IPS DF 4.7 (cell line): ENCODE measurements at regions not wholly inside any gene's neighbourhood (a gene's known extent, or its start where the extent isn't known, plus 50 kb on each side); places are given as distances from the start of the nearest gene placed in this dataset.

Experiments used
- DNase-seq: peaks from one replicate; pipeline ENCODE4 v3.0.0-alpha.2; 2013; ENCODE audit warnings: low spot score; ENCODE audit errors: extremely low read depth

GRCh38 chr5:2134543-2135292 lies 252.0 kb upstream of the IRX4 start:
- no peak for DNase-seq

DNA sequence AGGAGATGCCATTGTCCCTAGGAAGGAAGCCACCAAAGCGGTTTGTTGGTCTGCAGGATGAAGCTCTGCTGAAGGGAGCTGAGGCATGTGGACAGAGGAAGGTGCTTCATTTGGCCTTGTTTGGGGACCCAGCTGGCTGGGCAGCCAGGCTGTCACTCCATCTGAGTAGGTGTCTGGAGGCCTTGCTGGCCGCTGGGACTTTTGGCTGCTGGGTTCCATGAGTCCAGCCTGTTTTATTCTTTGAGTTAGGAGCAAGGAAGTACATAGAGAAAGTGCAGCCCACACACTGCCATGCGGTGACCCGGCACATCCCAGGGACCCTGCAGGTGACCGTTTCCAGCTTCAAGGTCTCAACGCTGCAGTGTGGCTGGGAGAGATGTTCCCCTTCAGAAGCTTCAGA lies 251.2 kb upstream of the IRX4 start:
- no peak for DNase-seq

DNA sequence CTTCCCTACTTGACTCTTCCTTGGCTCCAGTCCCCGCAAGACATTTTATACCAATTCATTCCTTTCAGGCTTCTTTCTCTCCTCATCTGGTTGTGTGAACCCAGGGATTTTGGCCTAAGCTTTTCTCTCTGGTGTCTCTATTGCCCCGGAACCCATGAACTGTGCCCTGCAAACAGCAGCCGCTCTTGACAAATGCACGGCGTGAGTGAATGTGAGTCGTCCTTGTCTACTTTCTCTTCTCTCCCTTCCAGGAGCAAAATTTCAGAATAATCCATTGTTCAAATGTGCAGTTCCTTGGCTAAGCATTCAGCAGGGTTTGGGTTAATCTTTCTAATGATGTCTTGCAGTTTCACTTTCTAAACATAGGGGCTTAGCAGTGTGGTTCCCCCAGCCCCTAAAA lies 250.4 kb upstream of the IRX4 start:
- no peak for DNase-seq

DNA sequence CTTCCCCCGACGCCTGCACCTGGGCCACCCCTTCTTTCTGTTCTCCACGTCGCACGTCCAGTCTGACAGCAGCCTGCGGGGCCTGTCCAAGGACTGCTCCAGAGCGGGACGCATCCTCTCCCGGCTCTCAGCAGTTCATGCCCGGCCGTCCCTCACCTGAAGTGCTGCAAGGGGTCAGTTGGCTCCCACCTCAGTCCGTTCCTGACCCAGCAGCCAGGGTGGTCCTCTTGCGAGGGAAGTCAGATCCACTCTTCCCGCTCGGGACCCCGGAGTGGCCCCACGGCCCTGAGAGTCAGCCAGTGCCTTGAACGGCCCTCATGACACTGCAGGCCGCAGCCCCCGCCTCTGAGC lies 249.7 kb upstream of the IRX4 start:
- no peak for DNase-seq

DNA sequence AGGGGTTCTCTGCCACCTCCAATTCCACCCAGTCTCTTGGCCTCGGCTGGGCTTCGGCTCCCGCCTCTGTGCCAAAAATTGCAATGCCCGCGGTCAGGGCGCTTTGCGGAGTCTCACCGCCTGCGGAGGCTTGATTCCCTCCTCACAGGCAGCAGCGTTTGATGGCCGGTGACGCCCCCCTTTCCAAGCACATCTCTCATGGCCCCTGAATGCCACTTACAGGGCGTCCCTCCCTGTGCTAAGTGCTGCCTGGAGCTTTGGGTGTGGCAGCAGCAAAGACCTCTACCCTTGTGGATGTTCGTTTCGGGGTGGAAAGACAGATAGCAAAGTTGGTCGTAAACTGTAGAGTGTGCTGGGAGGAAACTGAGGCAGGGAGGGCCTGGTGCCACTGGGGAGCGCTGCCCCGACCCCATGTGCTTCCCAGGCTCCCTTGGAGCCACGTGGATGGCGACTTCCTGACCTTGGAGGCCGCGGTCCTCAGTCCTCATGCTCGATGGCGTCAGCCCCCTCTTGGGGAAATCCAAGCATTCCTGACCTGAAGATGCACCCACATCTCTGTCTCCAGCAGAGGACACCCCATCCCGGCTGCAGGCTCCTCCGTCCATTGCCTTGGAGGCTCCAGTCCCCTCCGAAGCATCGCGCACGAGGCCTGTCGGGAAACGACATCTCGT lies 249.2 kb upstream of the IRX4 start:
- DNase-seq, result no peak

DNA sequence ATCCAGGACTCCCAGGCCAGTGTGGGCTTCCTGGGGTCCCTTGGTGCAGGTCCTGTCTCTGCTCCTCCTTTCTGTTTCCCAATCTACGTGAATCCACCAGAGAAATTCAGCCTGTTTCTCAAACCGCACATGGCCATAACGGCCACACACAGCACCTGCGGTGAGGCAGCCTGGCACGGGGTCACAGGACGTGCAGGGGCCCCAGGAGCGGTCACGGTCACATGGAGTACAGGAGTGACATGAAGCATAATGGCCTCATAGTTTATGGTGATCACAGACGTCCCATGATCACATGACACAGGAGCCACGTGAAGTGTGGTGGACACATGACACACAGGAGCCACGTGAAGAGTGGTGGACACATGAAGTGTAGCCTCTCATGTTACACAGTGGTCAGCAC lies 248.5 kb upstream of the IRX4 start:
- no peak for DNase-seq

GRCh38 chr5:2130361-2130760 lies 247.6 kb upstream of the IRX4 start:
- no peak for DNase-seq

- DNase-seq, result no peak
These were observed 247.0 kb upstream of the IRX4 start for GRCh38 chr5:2129568-2130272.

- DNase-seq, result no peak
These were observed 246.1 kb upstream of the IRX4 start for GRCh38 chr5:2128686-2129355.

- no peak for DNase-seq
These were observed 243.8 kb upstream of the IRX4 start for GRCh38 chr5:2126512-2126911.

DNA sequence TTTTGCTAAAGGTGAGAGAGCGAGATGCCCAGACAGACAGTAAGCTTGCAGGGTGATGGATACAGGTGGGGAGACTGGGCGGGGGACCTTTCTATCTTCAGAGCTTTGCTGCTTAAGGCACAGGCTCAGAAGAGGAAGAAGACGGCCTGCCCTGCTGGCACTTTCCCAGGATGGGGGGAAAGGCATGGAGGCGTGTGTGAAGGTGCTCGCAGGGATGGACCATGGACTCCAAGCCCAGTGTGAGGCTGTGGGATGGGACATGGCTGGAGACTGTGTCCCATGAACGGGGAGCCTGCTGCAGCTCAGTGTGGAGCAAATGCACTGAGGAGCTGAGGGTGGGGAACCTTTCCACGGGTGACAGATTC lies 243.2 kb upstream of the IRX4 start:
- DNase-seq, result no peak

DNA sequence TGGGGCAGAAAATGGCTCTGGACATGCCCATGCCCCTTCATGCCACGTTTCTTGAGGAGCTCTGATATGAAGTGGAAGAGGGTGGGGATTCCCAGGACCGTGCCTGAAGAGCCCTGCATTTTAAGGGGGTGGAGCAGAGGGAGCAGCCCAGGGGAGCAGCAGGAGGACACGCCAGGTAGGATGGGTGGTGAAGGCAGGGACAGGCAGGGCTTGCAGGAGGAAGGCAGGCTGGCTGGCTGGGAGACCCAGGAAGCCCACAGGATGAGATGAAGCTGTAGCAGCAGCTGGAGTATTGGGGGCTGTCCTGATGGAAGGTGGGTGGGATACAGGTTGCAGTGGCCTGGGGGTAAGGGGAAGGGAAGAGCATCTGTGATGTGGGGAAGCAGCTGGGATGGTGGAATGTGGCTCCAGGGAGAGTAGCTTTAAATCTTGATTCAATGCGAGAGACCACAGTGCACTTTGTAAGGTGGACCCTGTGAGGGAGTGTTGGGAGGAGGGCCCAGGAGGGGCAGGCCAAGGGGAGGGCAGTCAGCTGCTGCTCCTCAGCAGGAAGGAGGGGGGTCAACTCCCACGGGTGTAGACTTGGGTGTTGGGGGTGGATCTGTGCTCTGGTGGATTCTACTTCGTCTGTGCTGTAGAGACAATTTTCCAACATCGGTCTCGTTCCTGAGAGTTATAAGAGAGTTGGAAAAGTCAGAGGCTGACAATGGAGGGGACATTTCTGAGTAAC lies 242.6 kb upstream of the IRX4 start:
- no peak for DNase-seq

- DNase-seq, result no peak
These were observed 241.9 kb upstream of the IRX4 start for GRCh38 chr5:2124434-2125170.

DNA sequence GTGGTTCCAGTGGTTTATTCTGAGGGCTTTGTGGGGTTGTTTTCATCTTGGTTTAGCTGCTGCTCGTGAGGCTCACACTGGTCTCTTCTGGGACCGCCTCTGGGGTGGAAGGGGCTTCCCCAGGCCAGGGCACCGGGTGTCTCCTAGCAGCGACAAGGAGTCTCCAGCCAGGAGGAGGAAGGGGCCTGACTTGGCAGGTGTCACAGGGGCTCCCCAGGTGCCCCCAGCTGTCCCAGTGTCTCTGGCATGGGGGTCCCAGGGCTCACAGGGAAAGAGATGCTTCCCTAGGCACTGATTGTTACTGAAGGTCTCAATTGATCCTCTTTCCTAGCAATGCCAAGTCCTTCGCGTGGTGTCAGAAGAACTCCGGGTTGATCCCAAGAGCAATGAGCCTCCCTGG lies 241.1 kb upstream of the IRX4 start:
- DNase-seq, result no peak

GRCh38 chr5:2120361-2120760 lies 237.6 kb upstream of the IRX4 start:
- DNase-seq, result no peak

GRCh38 chr5:2119573-2119972 lies 236.8 kb upstream of the IRX4 start:
- DNase-seq, result no peak

DNA sequence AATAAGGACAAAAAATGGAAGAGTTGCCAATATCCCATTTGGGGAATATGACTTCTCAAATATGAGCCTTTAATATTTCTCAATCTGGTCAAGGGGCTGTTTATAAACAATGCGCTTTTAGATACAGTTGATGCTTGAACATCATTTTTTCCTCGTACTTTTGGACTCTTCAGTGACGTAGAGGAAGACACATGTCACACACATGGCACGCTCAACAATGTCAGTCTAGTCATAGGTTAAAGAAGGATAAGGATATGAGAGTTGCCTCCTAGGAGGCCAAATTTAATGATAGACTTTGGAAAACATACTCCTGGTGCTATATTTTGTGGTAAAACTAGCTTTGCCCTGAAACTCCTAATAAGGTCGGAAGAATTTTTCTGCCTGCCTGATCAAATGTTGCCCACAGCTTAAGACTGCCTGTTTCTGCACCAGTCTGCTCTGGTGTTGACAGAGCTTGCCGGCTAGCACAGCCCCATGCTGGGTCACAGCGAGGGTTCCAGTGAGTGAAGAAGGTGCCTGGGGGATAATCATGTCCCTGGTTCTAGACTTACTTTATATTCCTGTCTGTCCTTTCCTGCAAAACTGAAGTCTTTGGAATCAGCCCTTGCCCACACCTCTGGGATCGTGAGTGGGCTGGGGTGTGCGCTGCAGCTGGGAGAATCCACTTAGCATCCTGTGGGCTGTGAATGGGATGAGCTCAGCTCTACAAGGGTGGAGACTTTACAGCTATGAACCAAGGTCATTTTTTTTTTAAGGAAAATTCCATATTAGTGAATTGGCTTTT lies 230.8 kb upstream of the IRX4 start:
- DNase-seq, result no peak

- no peak for DNase-seq
These were observed 229.7 kb upstream of the IRX4 start for GRCh38 chr5:2112173-2113025.

- DNase-seq, result no peak
These were observed 228.9 kb upstream of the IRX4 start for GRCh38 chr5:2111569-2112105.
